RPMI7951 (cell line): ENCODE measurements at regions not wholly inside any gene's neighbourhood (a gene's known extent, or its start where the extent isn't known, plus 50 kb on each side); places are given as distances from the start of the nearest gene placed in this dataset.

Experiments used
- DNase-seq: peaks from one replicate; pipeline ENCODE4 v3.0.0-alpha.2; 2012; ENCODE audit warnings: low read depth

GRCh38 chr2:145728511-145728910, 1208.6 kb upstream of the ZEB2 start:
- DNase-seq, result no peak

GRCh38 chr2:145725876-145726275, 1206.0 kb upstream of the ZEB2 start:
- DNase-seq, result no peak

GRCh38 chr2:145724311-145724898, 1204.5 kb upstream of the ZEB2 start:
- no peak for DNase-seq

GRCh38 chr2:145723872-145724271, 1204.0 kb upstream of the ZEB2 start:
- no peak for DNase-seq

- DNase-seq, result no peak
Measured at GRCh38 chr2:145721681-145722080, 1201.8 kb upstream of the ZEB2 start.

- peak; percentile 21 for DNase-seq
Measured at GRCh38 chr2:145715601-145716000, 1195.7 kb upstream of the ZEB2 start.

- DNase-seq, result no peak
Measured at GRCh38 chr2:145710303-145710702, 1190.4 kb upstream of the ZEB2 start.

- DNase-seq, result no peak
Measured at GRCh38 chr2:145702305-145702704, 1182.4 kb upstream of the ZEB2 start.

GRCh38 chr2:145692971-145693478, 1173.1 kb upstream of the ZEB2 start:
- DNase-seq, result peak; percentile 62

GRCh38 chr2:145691659-145692058, 1171.7 kb upstream of the ZEB2 start:
- DNase-seq, result no peak

GRCh38 chr2:145690183-145690778, 1170.4 kb upstream of the ZEB2 start:
- DNase-seq, result no peak

GRCh38 chr2:145689277-145689676, 1169.4 kb upstream of the ZEB2 start:
- DNase-seq, result no peak

- DNase-seq, result no peak
Measured at GRCh38 chr2:145688156-145688555, 1168.2 kb upstream of the ZEB2 start.

GRCh38 chr2:145687442-145688134, 1167.7 kb upstream of the ZEB2 start:
- no peak for DNase-seq

- DNase-seq, result no peak
Measured at GRCh38 chr2:145685383-145686050, 1165.6 kb upstream of the ZEB2 start.

GRCh38 chr2:145682546-145683157, 1162.7 kb upstream of the ZEB2 start:
- DNase-seq, result peak; percentile 2

GRCh38 chr2:145680276-145680675, 1160.4 kb upstream of the ZEB2 start:
- DNase-seq, result no peak

GRCh38 chr2:145677371-145677770, 1157.5 kb upstream of the ZEB2 start:
- DNase-seq, result no peak

GRCh38 chr2:145674705-145675104, 1154.8 kb upstream of the ZEB2 start:
- no peak for DNase-seq

GRCh38 chr2:145669301-145669700, 1149.4 kb upstream of the ZEB2 start:
- DNase-seq, result no peak

- DNase-seq, result no peak
Measured at GRCh38 chr2:145666552-145666951, 1146.6 kb upstream of the ZEB2 start.

- DNase-seq, result no peak
Measured at GRCh38 chr2:145657265-145657664, 1137.3 kb upstream of the ZEB2 start.
